ENCODE measurements at regions not wholly inside any gene's neighbourhood (a gene's known extent, or its start where the extent isn't known, plus 50 kb on each side); places are given as distances from the start of the nearest gene placed in this dataset.

- ChIA-PET CTCF (no interaction called here), POLR2A (no interaction called here)
- H3K4me3 ChIP-seq (ENCODE audit: low read length) = no peak overlapping the region
- H3K27ac Mint-ChIP-seq = no peak overlapping the region
- H3K27ac ChIP-seq (ENCODE audit: low read depth in 1 of 2, low read length in 2 of 2) = no peak overlapping the region
- no peaks in the 10 kb centered on the region for H3K4me1 ChIP-seq (ENCODE audit: insufficient read depth, low read length)
- no peaks in the 10 kb centered on the region for H3K4me1 Mint-ChIP-seq (ENCODE audit: low read depth)
- no peaks in the 10 kb centered on the region for H3K27me3 Mint-ChIP-seq
- H3K9me3 Mint-ChIP-seq = peaks cover 17% of the 10 kb centered on the region
- peaks cover 3% of the 10 kb centered on the region for H3K36me3 Mint-ChIP-seq (ENCODE audit: low read depth)
- no peak for TF ChIP-seq CTCF (IDR thresholded peaks at IDR 0.05)
- no peak for ATAC-seq (ENCODE audit: poor library complexity)
- peaks cover 4 to 10% of the 10 kb centered on the region in 2 experiments for H3K9me3 ChIP-seq (ENCODE audit: control insufficient read depth in 1 of 2, insufficient read depth in 1 of 2, low read length in 2 of 2)
- intact Hi-C loops (cut with DNase I, micrococcal nuclease) = no loop called here
- H3K36me3 ChIP-seq (ENCODE audit: insufficient read depth, low read length) = no peaks in the 10 kb centered on the region
- no peak overlapping the region for H3K4me3 Mint-ChIP-seq
- DNase-seq = no peak
- H3K27me3 ChIP-seq (ENCODE audit: control insufficient read depth in 1 of 2, insufficient read depth in 2 of 2, low read length in 2 of 2) = no peaks in the 10 kb centered on the region
Observed at GRCh38 chr5:129216001-129216400, 121.5 kb downstream of the ISOC1 start.

GRCh38 chr5:129217179-129217578 lies 122.6 kb downstream of the ISOC1 start:
- no peak overlapping the region for H3K4me3 ChIP-seq (ENCODE audit: low read length)
- DNase-seq = no peak
- peaks cover 10% of the 10 kb centered on the region for H3K9me3 Mint-ChIP-seq
- H3K36me3 ChIP-seq (ENCODE audit: insufficient read depth, low read length) = no peaks in the 10 kb centered on the region
- H3K9me3 ChIP-seq (ENCODE audit: control insufficient read depth in 1 of 2, insufficient read depth in 1 of 2, low read length in 2 of 2) = peaks cover 4 to 10% of the 10 kb centered on the region in 2 experiments
- H3K27ac ChIP-seq (ENCODE audit: low read depth in 1 of 2, low read length in 2 of 2) = no peak overlapping the region
- no peak for ATAC-seq (ENCODE audit: poor library complexity)
- intact Hi-C loops (cut with DNase I, micrococcal nuclease) = no loop called here
- no peaks in the 10 kb centered on the region for H3K4me1 Mint-ChIP-seq (ENCODE audit: low read depth)
- H3K36me3 Mint-ChIP-seq (ENCODE audit: low read depth) = peaks cover 3% of the 10 kb centered on the region
- ChIA-PET POLR2A (no interaction called here), CTCF (no interaction called here)
- no peak overlapping the region for H3K27ac Mint-ChIP-seq
- no peak overlapping the region for H3K4me3 Mint-ChIP-seq
- H3K27me3 Mint-ChIP-seq = no peaks in the 10 kb centered on the region
- H3K27me3 ChIP-seq (ENCODE audit: control insufficient read depth in 1 of 2, insufficient read depth in 2 of 2, low read length in 2 of 2) = no peaks in the 10 kb centered on the region
- no peak for TF ChIP-seq CTCF (IDR thresholded peaks at IDR 0.05)
- no peaks in the 10 kb centered on the region for H3K4me1 ChIP-seq (ENCODE audit: insufficient read depth, low read length)

- ATAC-seq (ENCODE audit: poor library complexity) = no peak
- Histone ChIP-seq H3K36me3 (ENCODE audit: insufficient read depth, low read length) (no peaks in the 10 kb centered on the region), H3K27ac (ENCODE audit: low read depth in 1 of 2, low read length in 2 of 2) (no peak overlapping the region), H3K27me3 (ENCODE audit: control insufficient read depth in 1 of 2, insufficient read depth in 2 of 2, low read length in 2 of 2) (no peaks in the 10 kb centered on the region), H3K4me3 (ENCODE audit: low read length) (no peak overlapping the region), H3K4me1 (ENCODE audit: insufficient read depth, low read length) (no peaks in the 10 kb centered on the region), H3K9me3 (ENCODE audit: control insufficient read depth in 1 of 2, insufficient read depth in 1 of 2, low read length in 2 of 2) (no peaks in the 10 kb centered on the region)
- Mint-ChIP-seq H3K36me3 (ENCODE audit: low read depth) (no peaks in the 10 kb centered on the region), H3K27ac (no peak overlapping the region), H3K4me3 (no peak overlapping the region), H3K27me3 (no peaks in the 10 kb centered on the region), H3K9me3 (no peaks in the 10 kb centered on the region), H3K4me1 (ENCODE audit: low read depth) (no peaks in the 10 kb centered on the region)
- CTCF ChIA-PET = no interaction called here
- no peak for DNase-seq
- POLR2A ChIA-PET = no interaction called here
- TF ChIP-seq CTCF (IDR thresholded peaks at IDR 0.05) = no peak
- intact Hi-C loops (cut with DNase I, micrococcal nuclease) = no loop called here
Observed at GRCh38 chr5:129223178-129223577, 128.6 kb downstream of the ISOC1 start.
